HepG2 (cell line): ENCODE measurements at regions not wholly inside any gene's neighbourhood (a gene's known extent, or its start where the extent isn't known, plus 50 kb on each side); places are given as distances from the start of the nearest gene placed in this dataset.

Experiments used
- AGO1 ChIP-seq: fragments of 200-400 bp; formaldehyde crosslinking; IDR thresholded peaks from 2 replicates; pipeline ENCODE4 v1.6.1; 2017; ENCODE audit warnings: mild to moderate bottlenecking, low read depth, low read length, moderate library complexity; ENCODE audit not compliant: poor library complexity, severe bottlenecking
- HDAC6 ChIP-seq: fragments of 200-600 bp; sonication (generic); IDR thresholded peaks from 2 replicates; pipeline ENCODE4 v1.7.0; 2017; ENCODE audit warnings: mild to moderate bottlenecking, antibody characterized with exemption, low read length, low read depth
- IRF2 ChIP-seq: IDR thresholded peaks from 2 replicates; pipeline ENCODE4 v1.6.1; 2018; ENCODE audit warnings: missing genetic modification reagents, missing compliant biosample characterization
- NFYC ChIP-seq: IDR thresholded peaks from 2 replicates; pipeline ENCODE4 v1.6.1; 2016; ENCODE audit warnings: missing genetic modification reagents, missing compliant biosample characterization
- PTBP1 ChIP-seq: fragments of 200-400 bp; formaldehyde crosslinking; IDR thresholded peaks from 2 replicates; pipeline ENCODE4 v1.6.1; 2018; ENCODE audit warnings: low read length, low read depth; ENCODE audit not compliant: poor library complexity, severe bottlenecking
- ZBTB40 ChIP-seq, 2 experiments: fragments of 450-650 bp in 1 of 2; sonication (generic) in 1 of 2; formaldehyde crosslinking in 1 of 2; IDR thresholded peaks; 2 replicates each; pipeline versions ENCODE4 v1.6.1 to v1.8.0; 2016 to 2022; ENCODE audit warnings: antibody characterized with exemption in 1 of 2, mild to moderate bottlenecking in 1 of 2, missing genetic modification reagents in 1 of 2
- ZNF709 ChIP-seq: sonication (generic); formaldehyde crosslinking; IDR thresholded peaks from 2 replicates; pipeline ENCODE4 v1.5.0; 2020; ENCODE audit warnings: mild to moderate bottlenecking, missing genetic modification reagents

GRCh38 chrX:110965409-110966090 lies 130.4 kb upstream of the PAK3 start (continued):
- TF ChIP-seq ZBTB40 (IDR thresholded peaks at IDR 0.05) (no peak), ZBTB40 (CRISPR knock-in tag; IDR thresholded peaks at IDR 0.05) (no peak), PTBP1 (no peak), IRF2 (no peak), NFYC (CRISPR knock-in tag) (no peak), ZNF709 (CRISPR knock-in tag) (no peak), AGO1 (no peak), HDAC6 (no peak)
